ENCODE measurements at regions not wholly inside any gene's neighbourhood (a gene's known extent, or its start where the extent isn't known, plus 50 kb on each side); places are given as distances from the start of the nearest gene placed in this dataset.

DNA sequence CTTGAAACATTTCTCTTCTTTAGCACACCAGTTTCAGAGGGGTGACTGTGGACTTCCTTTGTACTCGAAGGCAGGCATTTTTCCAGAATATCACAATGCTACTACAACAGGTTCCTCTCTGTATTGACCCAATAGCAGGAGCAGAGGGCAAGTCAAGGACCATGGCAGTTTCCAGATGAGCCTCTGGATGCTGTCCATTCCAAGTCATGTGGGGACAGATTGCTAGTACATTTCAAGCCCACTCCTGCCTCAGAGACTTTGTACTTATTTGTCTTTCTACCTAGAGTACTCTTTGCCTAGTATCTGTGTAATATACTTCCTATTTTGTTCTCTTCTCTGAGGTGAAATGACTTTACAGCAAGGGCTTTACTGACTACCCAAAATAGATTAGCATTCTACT, 373.9 kb downstream of the PIK3C3 start:
- Histone ChIP-seq H3K4me2 (ENCODE audit: control insufficient read depth, extremely low read depth, insufficient read depth, low read depth, low read length) (no peak overlapping the region), H3K4me1 (ENCODE audit: control insufficient read depth, extremely low read depth, insufficient read depth, low read length) (no peaks in the 10 kb centered on the region), H3K36me3 (ENCODE audit: control insufficient read depth in 2 of 2, extremely low read depth in 1 of 2, insufficient read depth in 2 of 2, low read length in 2 of 2) (no peaks in the 10 kb centered on the region), H3K27ac (ENCODE audit: control insufficient read depth, insufficient read depth, low read length) (no peak overlapping the region), H4K20me1 (ENCODE audit: control insufficient read depth, extremely low read depth, insufficient read depth, low read length) (no peaks in the 10 kb centered on the region), H3K9ac (ENCODE audit: control insufficient read depth, extremely low read depth, insufficient read depth, low read length) (no peak overlapping the region), H3K4me3 (ENCODE audit: control insufficient read depth in 2 of 3, extremely low read depth in 1 of 3, insufficient read depth in 2 of 3, low read depth in 1 of 3, low read length in 3 of 3) (no peak overlapping the region), H3K79me2 (ENCODE audit: control insufficient read depth, insufficient read depth, low read length) (no peaks in the 10 kb centered on the region), H3K9me3 (ENCODE audit: control insufficient read depth, low read depth, low read length) (no peaks in the 10 kb centered on the region), H3K27me3 (ENCODE audit: control insufficient read depth, extremely low read depth, insufficient read depth, low read length) (no peaks in the 10 kb centered on the region), H2AFZ (ENCODE audit: control insufficient read depth, low read length) (no peak overlapping the region), H3K9me1 (ENCODE audit: control insufficient read depth, extremely low read depth, insufficient read depth, low read length) (no peaks in the 10 kb centered on the region)
- DNase-seq (ENCODE audit: low read depth, low spot score) = no peak
- TF ChIP-seq, protein P1, sequence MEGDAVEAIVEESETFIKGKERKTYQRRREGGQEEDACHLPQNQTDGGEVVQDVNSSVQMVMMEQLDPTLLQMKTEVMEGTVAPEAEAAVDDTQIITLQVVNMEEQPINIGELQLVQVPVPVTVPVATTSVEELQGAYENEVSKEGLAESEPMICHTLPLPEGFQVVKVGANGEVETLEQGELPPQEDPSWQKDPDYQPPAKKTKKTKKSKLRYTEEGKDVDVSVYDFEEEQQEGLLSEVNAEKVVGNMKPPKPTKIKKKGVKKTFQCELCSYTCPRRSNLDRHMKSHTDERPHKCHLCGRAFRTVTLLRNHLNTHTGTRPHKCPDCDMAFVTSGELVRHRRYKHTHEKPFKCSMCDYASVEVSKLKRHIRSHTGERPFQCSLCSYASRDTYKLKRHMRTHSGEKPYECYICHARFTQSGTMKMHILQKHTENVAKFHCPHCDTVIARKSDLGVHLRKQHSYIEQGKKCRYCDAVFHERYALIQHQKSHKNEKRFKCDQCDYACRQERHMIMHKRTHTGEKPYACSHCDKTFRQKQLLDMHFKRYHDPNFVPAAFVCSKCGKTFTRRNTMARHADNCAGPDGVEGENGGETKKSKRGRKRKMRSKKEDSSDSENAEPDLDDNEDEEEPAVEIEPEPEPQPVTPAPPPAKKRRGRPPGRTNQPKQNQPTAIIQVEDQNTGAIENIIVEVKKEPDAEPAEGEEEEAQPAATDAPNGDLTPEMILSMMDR (optimal IDR thresholded peaks at IDR 0.05 in 1 of 3, IDR thresholded peaks at IDR 0.05 in 1 of 3, conservative IDR thresholded peaks at IDR 0.05 in 1 of 3; ENCODE audit: extremely low read depth in 1 of 3, insufficient read depth in 2 of 3, low read length in 3 of 3) = no peak
- TF ChIP-seq EZH2 (IDR thresholded peaks at IDR 0.05; ENCODE audit: low read length) = no peak
- dilution Hi-C loops (cut with MboI; ENCODE audit: extremely low pct_ligation_motif_present, low sequenced_read_pairs) = no loop called here
- FAIRE-seq = no peak

DNA sequence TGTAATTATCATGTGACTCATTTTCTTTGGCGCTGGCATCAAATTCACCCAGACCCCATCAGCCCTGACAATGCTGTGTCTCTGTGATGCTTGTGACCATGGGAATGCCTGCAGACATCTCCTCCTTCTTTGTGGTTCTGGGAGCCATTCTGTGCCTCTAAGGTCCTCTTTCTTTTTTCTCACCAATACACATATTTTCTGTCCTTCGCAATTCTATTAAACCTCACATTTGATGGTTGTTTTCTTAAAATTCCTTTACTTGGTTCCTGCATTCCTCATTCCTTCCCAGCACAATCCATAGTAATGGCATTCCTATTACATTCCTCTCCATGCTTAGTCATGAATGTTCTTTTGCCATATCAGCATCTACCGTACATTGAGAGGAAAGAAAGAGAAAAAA, 375.3 kb downstream of the PIK3C3 start:
- Histone ChIP-seq H3K36me3 (ENCODE audit: control insufficient read depth in 2 of 2, extremely low read depth in 1 of 2, insufficient read depth in 2 of 2, low read length in 2 of 2) (no peaks in the 10 kb centered on the region), H4K20me1 (ENCODE audit: control insufficient read depth, extremely low read depth, insufficient read depth, low read length) (no peaks in the 10 kb centered on the region), H3K4me2 (ENCODE audit: control insufficient read depth, extremely low read depth, insufficient read depth, low read depth, low read length) (no peak overlapping the region), H3K9me3 (ENCODE audit: control insufficient read depth, low read depth, low read length) (no peaks in the 10 kb centered on the region), H3K27ac (ENCODE audit: control insufficient read depth, insufficient read depth, low read length) (no peak overlapping the region), H3K9me1 (ENCODE audit: control insufficient read depth, extremely low read depth, insufficient read depth, low read length) (no peaks in the 10 kb centered on the region), H3K4me3 (ENCODE audit: control insufficient read depth in 2 of 3, extremely low read depth in 1 of 3, insufficient read depth in 2 of 3, low read depth in 1 of 3, low read length in 3 of 3) (no peak overlapping the region), H3K79me2 (ENCODE audit: control insufficient read depth, insufficient read depth, low read length) (no peaks in the 10 kb centered on the region), H3K9ac (ENCODE audit: control insufficient read depth, extremely low read depth, insufficient read depth, low read length) (no peak overlapping the region), H2AFZ (ENCODE audit: control insufficient read depth, low read length) (no peak overlapping the region), H3K4me1 (ENCODE audit: control insufficient read depth, extremely low read depth, insufficient read depth, low read length) (no peaks in the 10 kb centered on the region), H3K27me3 (ENCODE audit: control insufficient read depth, extremely low read depth, insufficient read depth, low read length) (no peaks in the 10 kb centered on the region)
- TF ChIP-seq, protein P1 (optimal IDR thresholded peaks at IDR 0.05 in 1 of 3, IDR thresholded peaks at IDR 0.05 in 1 of 3, conservative IDR thresholded peaks at IDR 0.05 in 1 of 3; ENCODE audit: extremely low read depth in 1 of 3, insufficient read depth in 2 of 3, low read length in 3 of 3) = no peak
- no peak for TF ChIP-seq EZH2 (IDR thresholded peaks at IDR 0.05; ENCODE audit: low read length)
- DNase-seq (ENCODE audit: low read depth, low spot score) = no peak
- FAIRE-seq = no peak
- dilution Hi-C loops (cut with MboI; ENCODE audit: extremely low pct_ligation_motif_present, low sequenced_read_pairs) = no loop called here
